WTC11 (cell line): ENCODE measurements at regions not wholly inside any gene's neighbourhood (a gene's known extent, or its start where the extent isn't known, plus 50 kb on each side); places are given as distances from the start of the nearest gene placed in this dataset.

Experiments used
- ATAC-seq: fragments of 200-7000 bp; cut with Tn5 transposase; 2 replicates; pipeline ENCODE4 v1.10.0; 2021; ENCODE audit warnings: mild to moderate bottlenecking, moderate library complexity
- CTCF ChIA-PET: fragments of 300-600 bp; sonication (Branson Sonifier 250); formaldehyde crosslinking; loops from one replicate; lab custom pipeline; 2021; ENCODE audit warnings: antibody characterized with exemption; lab: Charles Lee
- POLR2A ChIA-PET: fragments of 350-600 bp; sonication (Branson Sonifier 250); formaldehyde crosslinking; loops from one replicate; lab custom pipeline; 2021; ENCODE audit warnings: antibody characterized with exemption; lab: Charles Lee
- DNase-seq: peaks from one replicate; pipeline ENCODE4 v3.0.0; 2021; ENCODE audit warnings: low spot score
- H3K27ac Mint-ChIP-seq: 2 replicates; pipeline ENCODE4 v1.8.0; 2021; ENCODE audit warnings: mixed read lengths
- H3K27me3 Mint-ChIP-seq: 2 replicates; pipeline ENCODE4 v1.8.0; 2021; ENCODE audit warnings: low read depth, mild to moderate bottlenecking, moderate library complexity, mixed read lengths
- H3K36me3 Mint-ChIP-seq: 2 replicates; pipeline ENCODE4 v1.8.0; 2021; ENCODE audit warnings: mixed read lengths
- H3K4me1 Mint-ChIP-seq: 2 replicates; pipeline ENCODE4 v1.8.0; 2022; ENCODE audit warnings: mixed read lengths
- H3K4me3 Mint-ChIP-seq: 2 replicates; pipeline ENCODE4 v1.8.0; 2021; ENCODE audit warnings: mild to moderate bottlenecking, moderate library complexity, mixed read lengths
- H3K9me3 Mint-ChIP-seq: 2 replicates; pipeline ENCODE4 v1.8.0; 2021; ENCODE audit warnings: mixed read lengths
- AFF4 ChIP-seq: sonication (generic); formaldehyde crosslinking; IDR thresholded peaks from 2 replicates; pipeline ENCODE4 v1.8.1; 2023; ENCODE audit warnings: mild to moderate bottlenecking, missing genetic modification reagents, borderline replicate concordance
- ATF1 ChIP-seq: sonication (generic); formaldehyde crosslinking; IDR thresholded peaks from 2 replicates; pipeline ENCODE4 v1.8.1; 2023; ENCODE audit warnings: mild to moderate bottlenecking, moderate library complexity, missing genetic modification reagents
- FOXJ3 ChIP-seq: sonication (generic); formaldehyde crosslinking; IDR thresholded peaks from 2 replicates; pipeline ENCODE4 v1.9.0; 2021; ENCODE audit warnings: missing genetic modification reagents, mild to moderate bottlenecking, borderline replicate concordance
- HMGXB4 ChIP-seq: sonication (generic); formaldehyde crosslinking; IDR thresholded peaks from 2 replicates; pipeline ENCODE4 v1.8.1; 2023; ENCODE audit warnings: mild to moderate bottlenecking, moderate library complexity, missing genetic modification reagents
- IRF1 ChIP-seq: sonication (generic); formaldehyde crosslinking; IDR thresholded peaks from 2 replicates; pipeline ENCODE4 v1.8.0; 2023; ENCODE audit warnings: missing genetic modification reagents
- JUN ChIP-seq: sonication (generic); formaldehyde crosslinking; IDR thresholded peaks from 2 replicates; pipeline ENCODE4 v1.8.0; 2023; ENCODE audit warnings: mild to moderate bottlenecking, missing genetic modification reagents
- MYBL2 ChIP-seq: sonication (generic); formaldehyde crosslinking; IDR thresholded peaks from 2 replicates; pipeline ENCODE4 v1.8.1; 2023; ENCODE audit warnings: mild to moderate bottlenecking, moderate library complexity, missing genetic modification reagents
- NFE2L1 ChIP-seq: sonication (generic); formaldehyde crosslinking; IDR thresholded peaks from 2 replicates; pipeline ENCODE4 v1.8.1; 2023; ENCODE audit warnings: missing genetic modification reagents
- NFYB ChIP-seq: sonication (generic); formaldehyde crosslinking; conservative IDR thresholded peaks from 2 replicates; pipeline ENCODE4 v1.8.0; 2022; ENCODE audit warnings: low read depth, missing genetic modification reagents
- PRDM15 ChIP-seq: sonication (generic); formaldehyde crosslinking; IDR thresholded peaks from 2 replicates; pipeline ENCODE4 v1.8.0; 2022; ENCODE audit warnings: missing genetic modification reagents
- STAT6 ChIP-seq: sonication (generic); formaldehyde crosslinking; conservative IDR thresholded peaks from 2 replicates; pipeline ENCODE4 v1.8.1; 2023; ENCODE audit warnings: mild to moderate bottlenecking, low read depth, missing genetic modification reagents, moderate library complexity
- ZBTB21 ChIP-seq: sonication (generic); formaldehyde crosslinking; IDR thresholded peaks from 2 replicates; pipeline ENCODE4 v1.8.1; 2023; ENCODE audit warnings: mild to moderate bottlenecking, missing genetic modification reagents, borderline replicate concordance
- ZMAT4 ChIP-seq: fragments of 250-450 bp; sonication (Bioruptor Pico); IDR thresholded peaks from 2 replicates; pipeline ENCODE4 v1.9.0; 2021; ENCODE audit warnings: mild to moderate bottlenecking
- ZNF121 ChIP-seq: sonication (generic); formaldehyde crosslinking; IDR thresholded peaks from 2 replicates; pipeline ENCODE4 v1.8.0; 2023; ENCODE audit warnings: missing genetic modification reagents
- ZNF423 ChIP-seq: fragments of 250-450 bp; sonication (Bioruptor Pico); IDR thresholded peaks from 2 replicates; pipeline ENCODE4 v2.1.2; 2022; ENCODE audit warnings: mild to moderate bottlenecking, moderate library complexity
- ZNF512 ChIP-seq: sonication (generic); formaldehyde crosslinking; IDR thresholded peaks from 2 replicates; pipeline ENCODE4 v1.8.1; 2022; ENCODE audit warnings: missing genetic modification reagents, borderline replicate concordance
- ZSCAN18 ChIP-seq: fragments of 250-450 bp; sonication (Bioruptor Pico); IDR thresholded peaks from 2 replicates; pipeline ENCODE4 v2.1.2; 2022; ENCODE audit warnings: mild to moderate bottlenecking, moderate library complexity

- no peaks in the 10 kb centered on the region for H3K36me3 Mint-ChIP-seq
- H3K27ac Mint-ChIP-seq, result no peak overlapping the region
- ATAC-seq, result no peak
- no peak for DNase-seq
- peaks cover 2% of the 10 kb centered on the region for H3K9me3 Mint-ChIP-seq
- H3K4me1 Mint-ChIP-seq, result 0 out of 2 replicates have a peak, but pooled peaks cover 5% of the 10 kb centered on the region
- H3K27me3 Mint-ChIP-seq, result no peaks in the 10 kb centered on the region
- H3K4me3 Mint-ChIP-seq, result no peak overlapping the region
- POLR2A ChIA-PET, result no interaction called here
- TF ChIP-seq NFE2L1 (CRISPR knock-in tag), result no peak
- TF ChIP-seq ZSCAN18 (CRISPR knock-in tag), result no peak
- TF ChIP-seq IRF1, result no peak
- TF ChIP-seq STAT6, result no peak
- no peak for TF ChIP-seq PRDM15 (CRISPR knock-in tag)
- no peak for TF ChIP-seq FOXJ3 (CRISPR knock-in tag)
- TF ChIP-seq ZNF121, result no peak
- no peak for TF ChIP-seq HMGXB4 (CRISPR knock-in tag)
- TF ChIP-seq NFYB (CRISPR knock-in tag), result no peak
- TF ChIP-seq ZNF423 (CRISPR knock-in tag), result no peak
- no peak for TF ChIP-seq MYBL2
- TF ChIP-seq JUN (CRISPR knock-in tag), result no peak
- no peak for TF ChIP-seq ATF1 (CRISPR knock-in tag)
- no peak for TF ChIP-seq ZMAT4 (CRISPR knock-in tag)
- TF ChIP-seq AFF4 (CRISPR knock-in tag), result no peak
- no peak for TF ChIP-seq ZBTB21 (CRISPR knock-in tag)
- no peak for TF ChIP-seq ZNF512 (CRISPR knock-in tag)
- TF ChIP-seq, all 79 proteins: peak for 0
- CTCF ChIA-PET, result no interaction called here
Measured at GRCh38 chr15:53033709-53034108, 243.6 kb upstream of the ONECUT1 start.
